ENCODE measurements at regions not wholly inside any gene's neighbourhood (a gene's known extent, or its start where the extent isn't known, plus 50 kb on each side); places are given as distances from the start of the nearest gene placed in this dataset.

- no peak for DNase-seq
- H3K9ac ChIP-seq (ENCODE audit: extremely low read depth, insufficient read length, low read length), result no peak overlapping the region
- H4K91ac ChIP-seq (ENCODE audit: insufficient read length, low read depth, low read length), result no peak overlapping the region
- no peak overlapping the region for H3K14ac ChIP-seq (ENCODE audit: insufficient read depth, low read length)
- no CpG with 5 or more reads among the region's 2 CpGs for WGBS (ENCODE audit: extremely low coverage, insufficient read length, low lambda C conversion rate)
- H3K23ac ChIP-seq (ENCODE audit: insufficient read length, low read depth, low read length), result no peak overlapping the region
- no peaks in the 10 kb centered on the region for H3K4me1 ChIP-seq (ENCODE audit: insufficient read depth, low read length)
- no peak overlapping the region for H2AK5ac ChIP-seq (ENCODE audit: insufficient read length, low read length)
- no peak overlapping the region for H3K18ac ChIP-seq (ENCODE audit: insufficient read length, low read depth, low read length)
- no peak overlapping the region for H3K56ac ChIP-seq (ENCODE audit: insufficient read length, low read depth, low read length)
- H4K20me1 ChIP-seq (ENCODE audit: control insufficient read depth, insufficient read depth, insufficient read length), result no peaks in the 10 kb centered on the region
- Mint-ChIP-seq H3K27me3 (ENCODE audit: low read depth) (no peaks in the 10 kb centered on the region; the same call in 1 of the 2 replicates), H3K27ac (no peak overlapping the region), H3K4me1 (no peaks in the 10 kb centered on the region), H3K36me3 (ENCODE audit: insufficient read depth in 1 of 3, low read depth in 3 of 3) (no peaks in the 10 kb centered on the region), H3K9me3 (no peaks in the 10 kb centered on the region), H3K4me3 (no peak overlapping the region)
- no peak overlapping the region for H3K4me2 ChIP-seq (ENCODE audit: insufficient read depth, insufficient read length, low read length)
- no peak overlapping the region for H2BK15ac ChIP-seq (ENCODE audit: low read depth, low read length)
- H2AFZ ChIP-seq (ENCODE audit: low read length), result no peak overlapping the region
- no peak overlapping the region for H2BK20ac ChIP-seq (ENCODE audit: low read depth, low read length, poor library complexity, severe bottlenecking)
- no peaks in the 10 kb centered on the region for H3K79me2 ChIP-seq (ENCODE audit: insufficient read depth, low read length)
- no peak overlapping the region for H2BK120ac ChIP-seq (ENCODE audit: low read depth, low read length, poor library complexity, severe bottlenecking)
- no peak overlapping the region for H3K27ac ChIP-seq (ENCODE audit: insufficient read length, low read depth, low read length)
- H4K8ac ChIP-seq (replicated peaks; ENCODE audit: insufficient read length, low read depth, low read length), result no peak overlapping the region
- H3K27me3 ChIP-seq (ENCODE audit: insufficient read depth, low read length), result no peaks in the 10 kb centered on the region
- no peaks in the 10 kb centered on the region for H3K79me1 ChIP-seq (ENCODE audit: insufficient read depth, low read depth, low read length, poor library complexity, severe bottlenecking)
- H2BK5ac ChIP-seq (ENCODE audit: insufficient read length, low read length), result no peak overlapping the region
- no peak overlapping the region for H3K4ac ChIP-seq (ENCODE audit: low read depth, low read length)
- no peak overlapping the region for H4K5ac ChIP-seq (ENCODE audit: insufficient read length, low read depth, low read length)
- no peak overlapping the region for H2BK12ac ChIP-seq (ENCODE audit: insufficient read length, low read depth, low read length)
- no peaks in the 10 kb centered on the region for H3K9me3 ChIP-seq (ENCODE audit: control insufficient read depth, low read depth, low read length)
- TF ChIP-seq, protein P1, sequence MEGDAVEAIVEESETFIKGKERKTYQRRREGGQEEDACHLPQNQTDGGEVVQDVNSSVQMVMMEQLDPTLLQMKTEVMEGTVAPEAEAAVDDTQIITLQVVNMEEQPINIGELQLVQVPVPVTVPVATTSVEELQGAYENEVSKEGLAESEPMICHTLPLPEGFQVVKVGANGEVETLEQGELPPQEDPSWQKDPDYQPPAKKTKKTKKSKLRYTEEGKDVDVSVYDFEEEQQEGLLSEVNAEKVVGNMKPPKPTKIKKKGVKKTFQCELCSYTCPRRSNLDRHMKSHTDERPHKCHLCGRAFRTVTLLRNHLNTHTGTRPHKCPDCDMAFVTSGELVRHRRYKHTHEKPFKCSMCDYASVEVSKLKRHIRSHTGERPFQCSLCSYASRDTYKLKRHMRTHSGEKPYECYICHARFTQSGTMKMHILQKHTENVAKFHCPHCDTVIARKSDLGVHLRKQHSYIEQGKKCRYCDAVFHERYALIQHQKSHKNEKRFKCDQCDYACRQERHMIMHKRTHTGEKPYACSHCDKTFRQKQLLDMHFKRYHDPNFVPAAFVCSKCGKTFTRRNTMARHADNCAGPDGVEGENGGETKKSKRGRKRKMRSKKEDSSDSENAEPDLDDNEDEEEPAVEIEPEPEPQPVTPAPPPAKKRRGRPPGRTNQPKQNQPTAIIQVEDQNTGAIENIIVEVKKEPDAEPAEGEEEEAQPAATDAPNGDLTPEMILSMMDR (conservative IDR thresholded peaks at IDR 0.05), result no peak
- no peaks in the 10 kb centered on the region for H3K23me2 ChIP-seq (ENCODE audit: insufficient read length, low read depth, low read length, poor library complexity, severe bottlenecking)
- H3T11ph ChIP-seq (ENCODE audit: low read length), result no peak overlapping the region
Measured at GRCh38 chr6:91718198-91718597, 1131.3 kb upstream of the MAP3K7 start.

All from H9 (cell line).